PC-9 (cell line): ENCODE measurements at regions not wholly inside any gene's neighbourhood (a gene's known extent, or its start where the extent isn't known, plus 50 kb on each side); places are given as distances from the start of the nearest gene placed in this dataset.

Source experiments
- BruUV-seq: library from RNA; stranded (reverse); fragments of 400-500 nt; replicated peaks from 2 replicates; lab custom pipeline; 2021; lab: Mats Ljungman, UMichigan
- CTCF ChIA-PET: fragments of 300-600 bp; sonication (Branson Sonifier 250); formaldehyde crosslinking; loops from one replicate; lab custom pipeline; 2022; ENCODE audit warnings: antibody characterized with exemption; lab: Charles Lee
- POLR2A ChIA-PET: fragments of 300-600 bp; sonication (Branson Sonifier 250); formaldehyde crosslinking; loops from one replicate; lab custom pipeline; 2022; ENCODE audit warnings: antibody characterized with exemption; ENCODE audit not compliant: unreplicated experiment; lab: Charles Lee
- DNase-seq, 2 experiments: peaks; one replicate each; pipeline versions ENCODE4 v3.0.0 to v3.0.0-alpha.2; 2015 to 2022; ENCODE audit warnings: mixed read lengths in 1 of 2
- H2AFZ ChIP-seq: fragments of 200-600 bp; sonication (generic); 2 replicates; pipeline ENCODE4 v1.8.1; 2017; ENCODE audit warnings: antibody characterized with exemption
- H3F3A ChIP-seq: fragments of 200-600 bp; sonication (generic); 2 replicates; pipeline ENCODE4 v1.8.1; 2017; ENCODE audit warnings: antibody characterized with exemption, mild to moderate bottlenecking, low read depth; ENCODE audit not compliant: insufficient read depth
- H3K27ac ChIP-seq: fragments of 200-600 bp; sonication (generic); 2 replicates; pipeline ENCODE4 v1.6.1; 2016; ENCODE audit warnings: mixed run types
- H3K27me3 ChIP-seq: fragments of 200-600 bp; sonication (generic); 2 replicates; pipeline ENCODE4 v1.6.1; 2016; ENCODE audit warnings: low read depth, mixed run types; ENCODE audit not compliant: insufficient read depth
- H3K36me3 ChIP-seq: fragments of 200-600 bp; sonication (generic); 2 replicates; pipeline ENCODE4 v1.6.1; 2016; ENCODE audit warnings: low read depth, mixed run types
- H3K4me1 ChIP-seq: fragments of 200-600 bp; sonication (generic); replicated peaks from 2 replicates; pipeline ENCODE4 v1.6.1; 2016; ENCODE audit warnings: mixed run types; ENCODE audit not compliant: insufficient read depth
- H3K4me2 ChIP-seq: fragments of 200-600 bp; sonication (generic); 2 replicates; pipeline ENCODE4 v1.6.1; 2017; ENCODE audit warnings: mixed run types
- H3K4me3 ChIP-seq: fragments of 200-600 bp; sonication (generic); 2 replicates; pipeline ENCODE4 v1.6.1; 2016; ENCODE audit warnings: mixed run types
- H3K79me2 ChIP-seq: fragments of 200-600 bp; sonication (generic); 2 replicates; pipeline ENCODE4 v1.6.1; 2017; ENCODE audit warnings: low read depth, mixed run types
- H3K9me2 ChIP-seq: fragments of 200-600 bp; sonication (generic); 2 replicates; pipeline ENCODE4 v1.8.1; 2017; ENCODE audit warnings: mild to moderate bottlenecking; ENCODE audit not compliant: insufficient read depth
- H3K9me3 ChIP-seq: fragments of 200-600 bp; sonication (generic); 2 replicates; pipeline ENCODE4 v1.8.1; 2016; ENCODE audit warnings: low read depth; ENCODE audit not compliant: insufficient read depth
- H4K20me1 ChIP-seq: fragments of 200-600 bp; sonication (generic); 2 replicates; pipeline ENCODE4 v1.8.1; 2017; ENCODE audit not compliant: insufficient read depth
- EZH2 ChIP-seq: fragments of 200-600 bp; sonication (generic); IDR thresholded peaks from 2 replicates; pipeline ENCODE4 v1.8.0; 2017; ENCODE audit warnings: antibody characterized with exemption, low read depth
- intact Hi-C: fragments of 100-400 bp; cut with micrococcal nuclease; formaldehyde crosslinking; loops from one replicate; pipeline ENCODE4 v1.10.0; 2022; ENCODE audit not compliant: unreplicated experiment
- TF ChIP-seq, protein P1 (sequence below): fragments of 200-600 bp; sonication (generic); conservative IDR thresholded peaks from 2 replicates; pipeline ENCODE4 v1.6.1; 2017; ENCODE audit warnings: mixed run types, antibody characterized with exemption, mild to moderate bottlenecking, moderate library complexity

DNA sequence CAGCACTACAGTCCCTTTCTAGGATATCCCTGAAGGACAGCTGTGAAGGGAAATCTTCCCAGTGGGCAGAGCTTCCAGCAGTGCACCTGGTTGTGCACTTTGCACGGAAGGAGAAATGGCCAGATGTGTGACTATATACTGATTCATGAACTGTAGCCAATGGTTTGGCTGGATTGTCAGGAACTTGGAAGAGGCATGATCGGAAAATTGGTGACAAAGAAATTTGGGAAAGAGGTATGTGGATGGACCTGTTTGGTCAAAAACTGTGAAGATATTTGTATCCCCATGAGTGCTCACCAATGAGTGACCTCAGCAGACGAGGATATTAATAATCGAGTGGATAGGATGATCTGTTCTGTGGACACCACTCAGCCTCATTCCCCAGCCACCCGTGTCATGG lies 582.2 kb downstream of the CPS1 start:
- no TSS peak for BruUV-seq
- no peaks in the 10 kb centered on the region for H3F3A ChIP-seq
- no peak overlapping the region for H2AFZ ChIP-seq
- CTCF ChIA-PET = no interaction called here
- intact Hi-C loops = no loop called here
- no peak overlapping the region for H3K27ac ChIP-seq
- POLR2A ChIA-PET = no interaction called here
- H4K20me1 ChIP-seq = no peaks in the 10 kb centered on the region
- no peaks in the 10 kb centered on the region for H3K9me2 ChIP-seq
- H3K9me3 ChIP-seq = no peaks in the 10 kb centered on the region
- no peaks in the 10 kb centered on the region for H3K27me3 ChIP-seq
- no peak overlapping the region for H3K4me3 ChIP-seq
- no peaks in the 10 kb centered on the region for H3K79me2 ChIP-seq
- no peak overlapping the region for H3K4me2 ChIP-seq
- no peaks in the 10 kb centered on the region for H3K36me3 ChIP-seq
- H3K4me1 ChIP-seq = no peaks in the 10 kb centered on the region
- no peak for TF ChIP-seq EZH2
- TF ChIP-seq, protein P1, sequence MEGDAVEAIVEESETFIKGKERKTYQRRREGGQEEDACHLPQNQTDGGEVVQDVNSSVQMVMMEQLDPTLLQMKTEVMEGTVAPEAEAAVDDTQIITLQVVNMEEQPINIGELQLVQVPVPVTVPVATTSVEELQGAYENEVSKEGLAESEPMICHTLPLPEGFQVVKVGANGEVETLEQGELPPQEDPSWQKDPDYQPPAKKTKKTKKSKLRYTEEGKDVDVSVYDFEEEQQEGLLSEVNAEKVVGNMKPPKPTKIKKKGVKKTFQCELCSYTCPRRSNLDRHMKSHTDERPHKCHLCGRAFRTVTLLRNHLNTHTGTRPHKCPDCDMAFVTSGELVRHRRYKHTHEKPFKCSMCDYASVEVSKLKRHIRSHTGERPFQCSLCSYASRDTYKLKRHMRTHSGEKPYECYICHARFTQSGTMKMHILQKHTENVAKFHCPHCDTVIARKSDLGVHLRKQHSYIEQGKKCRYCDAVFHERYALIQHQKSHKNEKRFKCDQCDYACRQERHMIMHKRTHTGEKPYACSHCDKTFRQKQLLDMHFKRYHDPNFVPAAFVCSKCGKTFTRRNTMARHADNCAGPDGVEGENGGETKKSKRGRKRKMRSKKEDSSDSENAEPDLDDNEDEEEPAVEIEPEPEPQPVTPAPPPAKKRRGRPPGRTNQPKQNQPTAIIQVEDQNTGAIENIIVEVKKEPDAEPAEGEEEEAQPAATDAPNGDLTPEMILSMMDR = no peak
- no peak for DNase-seq

DNA sequence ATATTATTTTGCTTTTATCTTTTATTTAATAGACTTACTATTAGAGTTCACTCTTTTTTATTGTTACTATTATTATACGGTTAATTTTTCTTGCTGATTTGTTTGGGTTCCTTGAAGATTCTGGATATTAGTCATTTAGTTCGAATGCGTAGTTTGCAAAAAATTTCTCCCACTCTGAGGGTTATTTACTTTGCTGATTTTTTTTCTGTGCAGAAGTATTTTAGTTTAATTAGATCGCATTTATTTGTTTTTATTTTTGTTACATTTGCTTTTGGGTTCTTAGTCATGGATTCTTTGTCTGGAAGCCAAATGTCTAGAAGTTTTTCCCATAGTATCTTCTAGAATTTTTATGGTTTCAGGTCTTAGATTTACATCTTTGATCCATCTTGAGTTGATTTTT lies 585.2 kb downstream of the CPS1 start:
- Histone ChIP-seq H3K36me3 (no peaks in the 10 kb centered on the region), H4K20me1 (no peaks in the 10 kb centered on the region), H3K9me3 (no peaks in the 10 kb centered on the region), H2AFZ (no peak overlapping the region), H3K4me3 (no peak overlapping the region), H3K79me2 (no peaks in the 10 kb centered on the region), H3K4me1 (no peaks in the 10 kb centered on the region), H3K4me2 (no peak overlapping the region), H3F3A (no peaks in the 10 kb centered on the region), H3K27ac (no peak overlapping the region), H3K9me2 (no peaks in the 10 kb centered on the region), H3K27me3 (no peaks in the 10 kb centered on the region)
- ChIA-PET POLR2A (no interaction called here), CTCF (no interaction called here)
- DNase-seq = no peak
- intact Hi-C loops = no loop called here
- BruUV-seq = no TSS peak
- no peak for TF ChIP-seq EZH2
- TF ChIP-seq, protein P1 = no peak

- H3K4me2 ChIP-seq = no peak overlapping the region
- no peak overlapping the region for H3K27ac ChIP-seq
- BruUV-seq = no TSS peak
- H3K4me3 ChIP-seq = no peak overlapping the region
- H3K4me1 ChIP-seq = no peaks in the 10 kb centered on the region
- H2AFZ ChIP-seq = no peak overlapping the region
- no peaks in the 10 kb centered on the region for H3K9me2 ChIP-seq
- no peaks in the 10 kb centered on the region for H3F3A ChIP-seq
- ChIA-PET POLR2A (no interaction called here), CTCF (no interaction called here)
- H3K36me3 ChIP-seq = no peaks in the 10 kb centered on the region
- intact Hi-C loops = no loop called here
- H3K27me3 ChIP-seq = no peaks in the 10 kb centered on the region
- H3K79me2 ChIP-seq = no peaks in the 10 kb centered on the region
- TF ChIP-seq, protein P1 = no peak
- no peak for TF ChIP-seq EZH2
- DNase-seq = no peak
- H3K9me3 ChIP-seq = no peaks in the 10 kb centered on the region
- no peaks in the 10 kb centered on the region for H4K20me1 ChIP-seq
Observed at GRCh38 chr2:211144078-211144477, 587.7 kb downstream of the CPS1 start.
